ENCODE measurements at regions not wholly inside any gene's neighbourhood (a gene's known extent, or its start where the extent isn't known, plus 50 kb on each side); places are given as distances from the start of the nearest gene placed in this dataset.

- Histone ChIP-seq H4K5ac (ENCODE audit: low read depth, low read length) (no peak overlapping the region), H2BK120ac (ENCODE audit: low read depth, low read length) (no peak overlapping the region), H3K27ac (ENCODE audit: insufficient read depth, low read length) (no peak overlapping the region), H3K27me3 (ENCODE audit: control insufficient read depth, insufficient read depth, low read length) (no peaks in the 10 kb centered on the region), H3K9me3 (ENCODE audit: control insufficient read depth, insufficient read depth, low read length) (peaks cover 13% of the 10 kb centered on the region), H3K36me3 (ENCODE audit: control insufficient read depth, insufficient read depth, low read length) (no peaks in the 10 kb centered on the region), H2BK20ac (ENCODE audit: low read depth, low read length) (no peak overlapping the region), H4K20me1 (ENCODE audit: insufficient read depth, low read length) (no peaks in the 10 kb centered on the region), H2AK5ac (ENCODE audit: low read depth, low read length) (no peak overlapping the region), H2BK5ac (ENCODE audit: low read depth, low read length, poor library complexity, severe bottlenecking) (no peak overlapping the region), H3K4me1 (ENCODE audit: control insufficient read depth, insufficient read depth, low read length) (no peaks in the 10 kb centered on the region), H2AFZ (replicated peaks; ENCODE audit: low read length, poor library complexity) (no peak overlapping the region), H4K91ac (ENCODE audit: insufficient read depth, low read depth, low read length) (no peak overlapping the region), H3K23ac (ENCODE audit: low read depth, low read length) (no peak overlapping the region), H4K8ac (ENCODE audit: low read depth in 2 of 2, low read length in 2 of 2) (no peak overlapping the region), H3K14ac (replicated peaks; ENCODE audit: low read depth, low read length) (no peak overlapping the region), H3K4me2 (ENCODE audit: low read depth, low read length) (no peak overlapping the region), H3K9ac (ENCODE audit: low read depth, low read length) (no peak overlapping the region), H3K79me1 (ENCODE audit: low read depth in 1 of 2, low read length in 2 of 2) (no peaks in the 10 kb centered on the region), H2BK15ac (ENCODE audit: low read depth, low read length) (no peak overlapping the region), H3K9me1 (ENCODE audit: insufficient read depth, low read length) (no peaks in the 10 kb centered on the region), H3K56ac (ENCODE audit: extremely low read depth, insufficient read depth, low read length) (no peak overlapping the region), H2AK9ac (replicated peaks; ENCODE audit: low read depth, low read length, poor library complexity) (no peak overlapping the region), H3K18ac (ENCODE audit: low read depth, low read length) (no peak overlapping the region), H3K4ac (ENCODE audit: low read depth, low read length) (no peak overlapping the region), H3K4me3 (ENCODE audit: insufficient read depth, low read depth, low read length) (no peak overlapping the region)
- TF ChIP-seq RCOR1 (IDR thresholded peaks at IDR 0.05; ENCODE audit: insufficient replicate concordance, low read length) = no peak
- TF ChIP-seq NFE2L2 (IDR thresholded peaks at IDR 0.05; ENCODE audit: low read depth, low read length) = no peak
- no peak for TF ChIP-seq MAFK (IDR thresholded peaks at IDR 0.05; ENCODE audit: low read depth, low read length)
- TF ChIP-seq SMC3 (IDR thresholded peaks at IDR 0.05; ENCODE audit: low read depth, low read length) = no peak
- TF ChIP-seq BHLHE40 (IDR thresholded peaks at IDR 0.05; ENCODE audit: low read depth, low read length) = no peak
- no peak for TF ChIP-seq POLR2A (IDR thresholded peaks at IDR 0.05; ENCODE audit: low read depth, low read length)
- TF ChIP-seq RFX5 (IDR thresholded peaks at IDR 0.05; ENCODE audit: low read depth, low read length) = no peak
- no peak for TF ChIP-seq USF2 (IDR thresholded peaks at IDR 0.05; ENCODE audit: low read depth, low read length)
- no peak for TF ChIP-seq CEBPB (IDR thresholded peaks at IDR 0.05; ENCODE audit: low read depth, low read length)
- no peak for TF ChIP-seq MXI1 (IDR thresholded peaks at IDR 0.05; ENCODE audit: borderline replicate concordance, low read depth, low read length)
- no peak for TF ChIP-seq CTCF (conservative IDR thresholded peaks at IDR 0.05; ENCODE audit: low read depth, low read length)
- TF ChIP-seq RAD21 (IDR thresholded peaks at IDR 0.05; ENCODE audit: low read length) = no peak
- no peak for DNase-seq
- ChIA-PET POLR2A (ENCODE audit: unreplicated experiment) (no interaction called here), CTCF (no interaction called here)
- dilution Hi-C loops (cut with HindIII; ENCODE audit: low sequenced_read_pairs, unreplicated experiment) (no loop called here), in situ Hi-C loops (cut with MboI; ENCODE audit: low sequenced_read_pairs) (no loop called here), intact Hi-C loops (cut with micrococcal nuclease) (no loop called here)
- BruUV-seq (replicated peaks) = no TSS peak
- 10% methylated on average over 2 of the region's 2 CpGs; no CpG with 5 or more reads in 1 of the 2 experiments for WGBS, 2 experiments (ENCODE audit: extremely low coverage in 2 of 2, insufficient read length in 1 of 2)
- ATAC-seq (ENCODE audit: low read depth) = no peak
Observed at GRCh38 chr5:155540000-155540595, 526.5 kb downstream of the KIF4B start.
